ENCODE measurements at regions not wholly inside any gene's neighbourhood (a gene's known extent, or its start where the extent isn't known, plus 50 kb on each side); places are given as distances from the start of the nearest gene placed in this dataset.

DNA sequence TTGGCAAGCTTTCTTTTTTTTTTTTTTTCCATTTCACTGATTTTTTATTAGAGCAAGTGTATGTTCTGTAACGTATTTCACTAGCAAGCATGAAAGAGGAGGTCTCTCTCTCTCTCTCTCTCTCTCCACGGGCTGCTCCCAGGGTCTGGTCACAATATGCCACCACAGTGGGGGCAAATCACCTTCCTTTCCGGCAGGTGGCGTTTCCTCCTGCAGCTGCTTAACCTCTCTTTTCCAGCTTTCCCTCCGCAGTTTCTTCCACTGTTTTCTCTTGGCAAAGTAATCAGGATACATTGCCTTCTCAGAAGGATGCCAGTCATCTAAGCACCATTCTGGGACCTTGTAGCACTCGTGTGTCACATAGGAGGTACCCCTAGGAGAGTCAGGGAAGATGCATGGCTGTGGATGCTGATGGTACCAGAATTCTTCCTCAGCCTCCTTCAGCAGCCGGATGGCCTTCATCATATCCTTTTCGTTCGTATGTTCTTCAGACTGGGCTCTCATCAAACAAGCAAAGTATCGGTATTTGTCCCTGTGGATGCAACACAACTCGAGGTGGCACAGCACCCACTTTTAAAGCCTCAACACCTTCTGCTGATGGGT lies 197.3 kb upstream of the PODXL start:
- H3K4ac ChIP-seq (ENCODE audit: low read depth, low read length): no peak overlapping the region
- H3K27ac ChIP-seq (ENCODE audit: insufficient read depth, low read length): no peak overlapping the region
- H3K79me1 ChIP-seq (ENCODE audit: low read depth in 1 of 2, low read length in 2 of 2): no peaks in the 10 kb centered on the region
- DNase-seq (no peak), ATAC-seq (ENCODE audit: low read depth) (no peak)
- ChIA-PET CTCF (no interaction called here), POLR2A (ENCODE audit: unreplicated experiment) (no interaction called here)
- H3K4me1 ChIP-seq (ENCODE audit: control insufficient read depth, insufficient read depth, low read length): no peaks in the 10 kb centered on the region
- H2BK15ac ChIP-seq (ENCODE audit: low read depth, low read length): no peak overlapping the region
- H4K91ac ChIP-seq (ENCODE audit: insufficient read depth, low read depth, low read length): no peak overlapping the region
- H2BK20ac ChIP-seq (ENCODE audit: low read depth, low read length): no peak overlapping the region
- H3K36me3 ChIP-seq (ENCODE audit: control insufficient read depth, insufficient read depth, low read length): no peaks in the 10 kb centered on the region
- BruUV-seq (replicated peaks): no TSS peak
- no peak overlapping the region for H3K4me2 ChIP-seq (ENCODE audit: low read depth, low read length)
- 50% methylated on average over 4 of the region's 11 CpGs; no CpG with 5 or more reads in 1 of the 2 experiments for WGBS, 2 experiments (ENCODE audit: extremely low coverage in 2 of 2, insufficient read length in 1 of 2)
- dilution Hi-C loops (cut with HindIII; ENCODE audit: low sequenced_read_pairs, unreplicated experiment) (no loop called here), intact Hi-C loops (cut with micrococcal nuclease) (no loop called here), in situ Hi-C loops (cut with MboI; ENCODE audit: low sequenced_read_pairs) (no loop called here)
- no peak overlapping the region for H2AK5ac ChIP-seq (ENCODE audit: low read depth, low read length)
- no peak overlapping the region for H2BK5ac ChIP-seq (ENCODE audit: low read depth, low read length, poor library complexity, severe bottlenecking)
- no peaks in the 10 kb centered on the region for H3K9me1 ChIP-seq (ENCODE audit: insufficient read depth, low read length)
- H4K20me1 ChIP-seq (ENCODE audit: insufficient read depth, low read length): no peaks in the 10 kb centered on the region
- no peak overlapping the region for H3K14ac ChIP-seq (replicated peaks; ENCODE audit: low read depth, low read length)
- H3K56ac ChIP-seq (ENCODE audit: extremely low read depth, insufficient read depth, low read length): no peak overlapping the region
- no peaks in the 10 kb centered on the region for H3K9me3 ChIP-seq (ENCODE audit: control insufficient read depth, insufficient read depth, low read length)
- TF ChIP-seq CEBPB (IDR thresholded peaks at IDR 0.05; ENCODE audit: low read depth, low read length): no peak
- TF ChIP-seq, protein P1, sequence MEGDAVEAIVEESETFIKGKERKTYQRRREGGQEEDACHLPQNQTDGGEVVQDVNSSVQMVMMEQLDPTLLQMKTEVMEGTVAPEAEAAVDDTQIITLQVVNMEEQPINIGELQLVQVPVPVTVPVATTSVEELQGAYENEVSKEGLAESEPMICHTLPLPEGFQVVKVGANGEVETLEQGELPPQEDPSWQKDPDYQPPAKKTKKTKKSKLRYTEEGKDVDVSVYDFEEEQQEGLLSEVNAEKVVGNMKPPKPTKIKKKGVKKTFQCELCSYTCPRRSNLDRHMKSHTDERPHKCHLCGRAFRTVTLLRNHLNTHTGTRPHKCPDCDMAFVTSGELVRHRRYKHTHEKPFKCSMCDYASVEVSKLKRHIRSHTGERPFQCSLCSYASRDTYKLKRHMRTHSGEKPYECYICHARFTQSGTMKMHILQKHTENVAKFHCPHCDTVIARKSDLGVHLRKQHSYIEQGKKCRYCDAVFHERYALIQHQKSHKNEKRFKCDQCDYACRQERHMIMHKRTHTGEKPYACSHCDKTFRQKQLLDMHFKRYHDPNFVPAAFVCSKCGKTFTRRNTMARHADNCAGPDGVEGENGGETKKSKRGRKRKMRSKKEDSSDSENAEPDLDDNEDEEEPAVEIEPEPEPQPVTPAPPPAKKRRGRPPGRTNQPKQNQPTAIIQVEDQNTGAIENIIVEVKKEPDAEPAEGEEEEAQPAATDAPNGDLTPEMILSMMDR (conservative IDR thresholded peaks at IDR 0.05; ENCODE audit: low read depth, low read length): 0 out of 2 replicates have a peak, but pooled peaks have one; percentile 15
- no peak overlapping the region for H3K9ac ChIP-seq (ENCODE audit: low read depth, low read length)
- H3K27me3 ChIP-seq (ENCODE audit: control insufficient read depth, insufficient read depth, low read length): no peaks in the 10 kb centered on the region
- H2AFZ ChIP-seq (replicated peaks; ENCODE audit: low read length, poor library complexity): no peak overlapping the region
- no peak overlapping the region for H4K5ac ChIP-seq (ENCODE audit: low read depth, low read length)
- no peak overlapping the region for H2AK9ac ChIP-seq (replicated peaks; ENCODE audit: low read depth, low read length, poor library complexity)
- H2BK120ac ChIP-seq (ENCODE audit: low read depth, low read length): no peak overlapping the region
- no peak overlapping the region for H3K18ac ChIP-seq (ENCODE audit: low read depth, low read length)
- no peak overlapping the region for H4K8ac ChIP-seq (ENCODE audit: low read depth in 2 of 2, low read length in 2 of 2)
- H3K4me3 ChIP-seq (ENCODE audit: insufficient read depth, low read depth, low read length): no peak overlapping the region
- H3K23ac ChIP-seq (ENCODE audit: low read depth, low read length): no peak overlapping the region

Measured in IMR-90 (cell line).